K562 (cell line): ENCODE measurements at regions not wholly inside any gene's neighbourhood (a gene's known extent, or its start where the extent isn't known, plus 50 kb on each side); places are given as distances from the start of the nearest gene placed in this dataset.

ENCODE experiments used
- ATAC-seq: fragments of 200-7000 bp; cut with Tn5 transposase; 3 replicates; pipeline ENCODE4 v1.9.1; 2020; ENCODE audit warnings: moderate library complexity
- BruUV-seq: library from RNA; stranded (reverse); fragments of 400-500 nt; replicated peaks from 2 replicates; lab custom pipeline; 2021; lab: Mats Ljungman, UMichigan
- CTCF ChIA-PET: fragments of 300-600 bp; formaldehyde crosslinking; extraction: SDS; loops from one replicate; lab custom pipeline; 2021; ENCODE audit warnings: low intra/inter-chr PET ratio; lab: Yijun Ruan, JAX
- POLR2A ChIA-PET: fragments of 300-600, 350-650 bp; sonication (Branson Sonifier 250); formaldehyde crosslinking; extraction: SDS; loops from one replicate; lab custom pipeline; 2021; ENCODE audit warnings: antibody characterized with exemption, inconsistent platforms; lab: Yijun Ruan, JAX
- DNase-seq, 4 experiments: peaks; one replicate each; pipeline versions ENCODE4 v3.0.0 to v3.0.0-alpha.2; 2011 to 2018; ENCODE audit warnings: low spot score in 3 of 4, mixed read lengths in 3 of 4; ENCODE audit errors: extremely low read depth in 1 of 4
- FAIRE-seq: peaks from 2 replicates; lab custom pipeline; 2011; peaks lifted over from hg19 to GRCh38; lab: Jason Lieb, UNC
- H2AFZ ChIP-seq: 2 replicates; pipeline ENCODE4 v1.6.0; 2011; ENCODE audit warnings: low read depth, low read length, control low read depth, inconsistent platforms
- H3K27ac ChIP-seq: fragments of 200-600 bp; 3 replicates; pipeline ENCODE4 v1.8.0; 2011; ENCODE audit warnings: low read depth, mild to moderate bottlenecking, control low read depth, inconsistent platforms, low read length, moderate library complexity, mixed read lengths; ENCODE audit errors: extremely low read depth
- H3K27me3 ChIP-seq, 2 experiments: fragments of 300-600 bp in 1 of 2; 2 replicates in 1 of 2; 3 replicates in 1 of 2; pipeline versions ENCODE4 v1.6.0 to v1.8.0; 2011; ENCODE audit warnings: inconsistent platforms in 2 of 2, low read length in 2 of 2, mild to moderate bottlenecking in 1 of 2, mixed read lengths in 1 of 2, moderate library complexity in 1 of 2; ENCODE audit not compliant: control insufficient read depth in 2 of 2, insufficient read depth in 2 of 2
- H3K36me3 ChIP-seq: fragments of 300-600 bp; 3 replicates; pipeline ENCODE4 v1.8.0; 2011; ENCODE audit warnings: mild to moderate bottlenecking, low read length, inconsistent platforms; ENCODE audit not compliant: control insufficient read depth, insufficient read depth
- H3K4me1 ChIP-seq, 2 experiments: fragments of 200-600 bp in 1 of 2; replicated peaks in 1 of 2; 2 replicates in 1 of 2; 3 replicates in 1 of 2; pipeline versions ENCODE4 v1.5.1 to v1.8.0; 2011; ENCODE audit warnings: inconsistent platforms in 2 of 2, low read length in 2 of 2, mild to moderate bottlenecking in 1 of 2, mixed read lengths in 1 of 2, moderate library complexity in 1 of 2; ENCODE audit not compliant: control insufficient read depth in 2 of 2, insufficient read depth in 2 of 2
- H3K4me2 ChIP-seq: 2 replicates; pipeline ENCODE4 v1.6.1; 2011; ENCODE audit warnings: low read length, control low read depth, inconsistent platforms, mixed read lengths; ENCODE audit not compliant: insufficient read depth
- H3K4me3 ChIP-seq: fragments of 200-600 bp; sonication (generic), shearing (Covaris generic); 2 replicates; pipeline ENCODE4 v1.5.1; 2016; ENCODE audit warnings: control low read depth, inconsistent platforms
- H3K79me2 ChIP-seq: fragments of 200-600 bp; 3 replicates; pipeline ENCODE4 v1.8.0; 2011; ENCODE audit warnings: low read length, inconsistent platforms; ENCODE audit not compliant: control insufficient read depth, insufficient read depth
- H3K9ac ChIP-seq, 2 experiments: 2 replicates each; pipeline versions ENCODE4 v1.6.0 to v1.6.1; 2011; ENCODE audit warnings: low read depth in 2 of 2, low read length in 2 of 2, control low read depth in 1 of 2, inconsistent platforms in 1 of 2, mild to moderate bottlenecking in 1 of 2, mixed read lengths in 1 of 2; ENCODE audit not compliant: insufficient read depth in 1 of 2
- H3K9me1 ChIP-seq: one replicate; pipeline ENCODE4 v1.6.0; 2011; ENCODE audit warnings: inconsistent platforms, mild to moderate bottlenecking, low read length, moderate library complexity; ENCODE audit not compliant: control insufficient read depth, insufficient read depth
- H3K9me3 ChIP-seq: replicated peaks from 2 replicates; pipeline ENCODE4 v1.5.1; 2011; ENCODE audit warnings: low read depth, low read length, inconsistent platforms; ENCODE audit not compliant: control insufficient read depth, insufficient read depth
- H4K20me1 ChIP-seq: replicated peaks from 2 replicates; pipeline ENCODE4 v1.6.1; 2011; ENCODE audit warnings: low read length, inconsistent platforms, mixed read lengths; ENCODE audit not compliant: control insufficient read depth, insufficient read depth
- ELK1 ChIP-seq: sonication (generic); formaldehyde crosslinking; IDR thresholded peaks from 2 replicates; pipeline ENCODE4 v1.8.1; 2022; ENCODE audit warnings: missing genetic modification reagents
- HLTF ChIP-seq: fragments of 450-650 bp; IDR thresholded peaks from 2 replicates; pipeline ENCODE4 v1.6.1; 2016
- MAZ ChIP-seq, 2 experiments: fragments of 450-650 bp in 1 of 2; sonication (generic) in 1 of 2; formaldehyde crosslinking; IDR thresholded peaks in 1 of 2; conservative IDR thresholded peaks in 1 of 2; 2 replicates each; pipeline versions ENCODE4 v1.4.0 to v1.5.0; 2020; ENCODE audit warnings: mild to moderate bottlenecking in 1 of 2, missing genetic modification reagents in 1 of 2
- MCM7 ChIP-seq, 2 experiments: fragments of 450-650 bp; IDR thresholded peaks; 2 replicates each; pipeline ENCODE4 v1.6.1; 2016 to 2018
- POLR2A ChIP-seq: fragments of 450-650 bp; conservative IDR thresholded peaks from 2 replicates; pipeline ENCODE4 v1.6.1; 2016
- SETDB1 ChIP-seq: IDR thresholded peaks from one replicate; pipeline ENCODE4 v1.6.1; 2012; ENCODE audit warnings: low read length, control low read depth, inconsistent platforms
- SRSF7 ChIP-seq: fragments of 200-400 bp; formaldehyde crosslinking; optimal IDR thresholded peaks from 2 replicates; pipeline ENCODE3; 2017; ENCODE audit warnings: mild to moderate bottlenecking, low read depth, low read length
- TFAM ChIP-seq: fragments of 250-450 bp; sonication (Bioruptor Pico); conservative IDR thresholded peaks from 2 replicates; pipeline ENCODE4 v1.5.0; 2021; ENCODE audit warnings: mild to moderate bottlenecking, moderate library complexity
- ZBED1 ChIP-seq: IDR thresholded peaks from 2 replicates; pipeline ENCODE4 v1.6.1; 2014
- ZC3H8 ChIP-seq: fragments of 450-650 bp; IDR thresholded peaks from 2 replicates; pipeline ENCODE4 v1.6.1; 2017
- ZKSCAN3 ChIP-seq: fragments of 250-450 bp; sonication (Bioruptor Pico); IDR thresholded peaks from 2 replicates; pipeline ENCODE4 v1.4.0; 2020
- ZNF232 ChIP-seq: sonication (generic); formaldehyde crosslinking; IDR thresholded peaks from 2 replicates; pipeline ENCODE4 v1.8.0; 2022; ENCODE audit warnings: mild to moderate bottlenecking, missing genetic modification reagents
- WGBS: fragments of 100-300 bp; shearing (Covaris generic); methylation state at CpG from one replicate; pipeline ENCODE4 v1.1.6; 2016; ENCODE audit warnings: low coverage, mixed read lengths; ENCODE audit not compliant: insufficient coverage; ENCODE audit errors: missing lambda C conversion rate; 5-methylcytosine and 5-hydroxymethylcytosine counted together
- in situ Hi-C: fragments of 300-500 bp; cut with MboI; formaldehyde crosslinking; loops from 4 replicates; pipeline ENCODE4 v1.15.0; 2018; ENCODE audit warnings: inconsistent platforms, mixed read lengths
- intact Hi-C: fragments of 100-400 bp; cut with micrococcal nuclease; formaldehyde crosslinking; loops from 2 replicates; pipeline ENCODE4 v1.14.2; 2022
- TF ChIP-seq, protein P1 (sequence below): fragments of 450-650 bp; formaldehyde crosslinking; IDR thresholded peaks from 2 replicates; pipeline ENCODE4 v1.4.0; 2020; ENCODE audit warnings: mild to moderate bottlenecking, mixed read lengths

- no peak for DNase-seq
- TF ChIP-seq ZKSCAN3 (CRISPR knock-in tag) (no peak), SRSF7 (no peak)
- Histone ChIP-seq H3K4me2 (no peak overlapping the region), H3K9ac (no peak overlapping the region), H2AFZ (no peak overlapping the region), H3K36me3 (no peaks in the 10 kb centered on the region), H3K4me3 (no peak overlapping the region), H3K27ac (no peak overlapping the region), H3K27me3 (no peaks in the 10 kb centered on the region), H3K9me1 (no peaks in the 10 kb centered on the region), H4K20me1 (no peaks in the 10 kb centered on the region), H3K79me2 (no peaks in the 10 kb centered on the region), H3K9me3 (no peaks in the 10 kb centered on the region), H3K4me1 (no peaks in the 10 kb centered on the region)
- ATAC-seq: no peak
- ChIA-PET POLR2A (interaction anchor here (0.7 kb wide), 1 partner anchor 126 kb away, joined by 4 read pairs; no protein-coding TSS in a partner anchor), CTCF (no interaction called here)
- intact Hi-C loops: no loop called here
- in situ Hi-C loops: no loop called here
- no peak for FAIRE-seq
- WGBS: 25% methylated on average over 7 of the region's 7 CpGs
- no TSS peak for BruUV-seq
These were observed 200.7 kb upstream of the AHR start for GRCh38 chr7:17097668-17098297.

DNA sequence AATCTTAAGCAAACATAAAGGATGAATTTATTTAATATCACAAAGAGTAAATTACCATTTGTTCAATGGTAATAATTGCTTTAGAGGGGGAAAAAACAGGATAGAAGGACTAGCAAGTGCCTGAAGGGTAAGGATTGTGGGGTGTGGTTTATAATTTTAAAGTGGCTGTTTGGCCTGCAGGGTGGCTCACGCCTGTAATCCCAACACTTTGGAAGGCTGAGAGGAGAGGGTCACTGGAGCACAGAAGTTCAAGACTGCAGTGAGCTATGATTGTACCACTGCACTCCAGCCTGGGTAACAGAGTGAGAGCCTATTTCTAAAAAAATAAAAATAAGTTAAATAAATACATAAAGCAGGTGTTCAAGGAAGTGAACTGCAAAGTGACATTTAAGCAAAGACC, 199.9 kb upstream of the AHR start:
- no peaks in the 10 kb centered on the region for H3K9me3 ChIP-seq
- ChIA-PET CTCF (no interaction called here), POLR2A (no interaction called here)
- BruUV-seq: no TSS peak
- H3K27ac ChIP-seq: no peak overlapping the region
- no peaks in the 10 kb centered on the region for H3K4me1 ChIP-seq
- intact Hi-C loops: no loop called here
- ATAC-seq (no peak), FAIRE-seq (no peak), DNase-seq (no peak)
- no peak overlapping the region for H3K4me3 ChIP-seq
- H4K20me1 ChIP-seq: no peaks in the 10 kb centered on the region
- in situ Hi-C loops: no loop called here
- WGBS: 0% methylated on average over 1 of the region's 1 CpG
- H3K4me2 ChIP-seq: no peak overlapping the region
- no peaks in the 10 kb centered on the region for H3K36me3 ChIP-seq
- no peaks in the 10 kb centered on the region for H3K79me2 ChIP-seq
- no peaks in the 10 kb centered on the region for H3K9me1 ChIP-seq
- H3K9ac ChIP-seq: no peak overlapping the region
- H2AFZ ChIP-seq: no peak overlapping the region
- H3K27me3 ChIP-seq: no peaks in the 10 kb centered on the region
- TF ChIP-seq POLR2A: no peak
- TF ChIP-seq TFAM (CRISPR knock-in tag): no peak
- TF ChIP-seq SETDB1: no peak
- TF ChIP-seq MCM7 (IDR thresholded peaks at IDR 0.05): no peak
- no peak for TF ChIP-seq ELK1 (CRISPR knock-in tag)
- no peak for TF ChIP-seq ZBED1
- TF ChIP-seq ZC3H8: no peak
- TF ChIP-seq ZNF232 (CRISPR knock-in tag): no peak
- no peak for TF ChIP-seq HLTF
- no peak for TF ChIP-seq MAZ (CRISPR knock-in tag; conservative IDR thresholded peaks at IDR 0.05 in 1 of 2, IDR thresholded peaks at IDR 0.05 in 1 of 2)
- TF ChIP-seq, protein P1, sequence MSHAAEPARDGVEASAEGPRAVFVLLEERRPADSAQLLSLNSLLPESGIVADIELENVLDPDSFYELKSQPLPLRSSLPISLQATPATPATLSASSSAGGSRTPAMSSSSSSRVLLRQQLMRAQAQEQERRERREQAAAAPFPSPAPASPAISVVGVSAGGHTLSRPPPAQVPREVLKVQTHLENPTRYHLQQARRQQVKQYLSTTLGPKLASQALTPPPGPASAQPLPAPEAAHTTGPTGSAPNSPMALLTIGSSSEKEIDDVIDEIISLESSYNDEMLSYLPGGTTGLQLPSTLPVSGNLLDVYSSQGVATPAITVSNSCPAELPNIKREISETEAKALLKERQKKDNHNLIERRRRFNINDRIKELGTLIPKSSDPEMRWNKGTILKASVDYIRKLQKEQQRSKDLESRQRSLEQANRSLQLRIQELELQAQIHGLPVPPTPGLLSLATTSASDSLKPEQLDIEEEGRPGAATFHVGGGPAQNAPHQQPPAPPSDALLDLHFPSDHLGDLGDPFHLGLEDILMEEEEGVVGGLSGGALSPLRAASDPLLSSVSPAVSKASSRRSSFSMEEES (CRISPR knock-in tag): no peak
